Activated naive CD4-positive, alpha-beta T cell treated with anti-CD3 and anti-CD28 coated beads, Interleukin-2, amount 10 ng/mL, durations not matched to agents 7 days and 5 days (primary cell): ENCODE measurements at regions not wholly inside any gene's neighbourhood (a gene's known extent, or its start where the extent isn't known, plus 50 kb on each side); places are given as distances from the start of the nearest gene placed in this dataset.

ENCODE experiments used
- CTCF ChIA-PET: fragments of 350-600 bp; sonication (Branson Sonifier 250); formaldehyde crosslinking; loops from one replicate; lab custom pipeline; 2021; ENCODE audit warnings: antibody characterized with exemption; lab: Charles Lee
- DNase-seq: peaks from one replicate; pipeline ENCODE4 v3.0.0-alpha.2; 2020
- H3K27ac Mint-ChIP-seq: one replicate; pipeline ENCODE4 v1.8.0; 2021; ENCODE audit warnings: mild to moderate bottlenecking, moderate library complexity, mixed read lengths
- H3K27me3 Mint-ChIP-seq: one replicate; pipeline ENCODE4 v1.8.0; 2021; ENCODE audit warnings: mild to moderate bottlenecking, mixed read lengths
- H3K36me3 Mint-ChIP-seq: one replicate; pipeline ENCODE4 v1.8.0; 2021; ENCODE audit warnings: mixed read lengths
- H3K4me1 Mint-ChIP-seq: one replicate; pipeline ENCODE4 v1.8.0; 2021; ENCODE audit warnings: mixed read lengths
- H3K4me3 Mint-ChIP-seq: one replicate; pipeline ENCODE4 v1.8.0; 2021; ENCODE audit warnings: mild to moderate bottlenecking, moderate library complexity, mixed read lengths
- H3K9me3 Mint-ChIP-seq: one replicate; pipeline ENCODE4 v1.8.0; 2021; ENCODE audit warnings: mixed read lengths

DNA sequence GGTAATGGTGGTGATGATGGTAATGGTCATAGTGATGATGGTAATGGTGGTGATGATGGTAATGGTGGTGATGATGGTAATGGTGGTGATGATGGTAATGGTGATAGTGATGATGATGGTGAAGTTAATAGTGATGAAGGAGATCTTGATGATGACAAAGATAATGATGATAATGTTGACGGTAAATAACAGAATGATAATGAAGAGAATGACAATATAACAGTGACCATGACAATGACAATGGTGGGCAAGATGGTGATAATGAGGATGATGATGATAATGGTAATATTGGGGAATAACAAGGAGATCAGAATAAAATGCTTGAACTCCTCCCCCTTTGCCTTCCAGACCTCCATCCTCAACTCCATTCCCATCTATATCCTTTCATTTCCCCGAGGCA is 233.3 kb upstream of the SFSWAP start:
- no peaks in the 10 kb centered on the region for H3K36me3 Mint-ChIP-seq
- H3K4me3 Mint-ChIP-seq: no peak overlapping the region
- peaks cover 5% of the 10 kb centered on the region for H3K4me1 Mint-ChIP-seq
- peaks cover 5% of the 10 kb centered on the region for H3K27me3 Mint-ChIP-seq
- CTCF ChIA-PET: no interaction called here
- no peaks in the 10 kb centered on the region for H3K9me3 Mint-ChIP-seq
- no peak overlapping the region for H3K27ac Mint-ChIP-seq
- DNase-seq: no peak

- CTCF ChIA-PET: no interaction called here
- DNase-seq: no peak
- Mint-ChIP-seq H3K9me3 (no peaks in the 10 kb centered on the region), H3K4me1 (peaks cover 5% of the 10 kb centered on the region), H3K27me3 (peaks cover 5% of the 10 kb centered on the region), H3K4me3 (no peak overlapping the region), H3K27ac (no peak overlapping the region), H3K36me3 (no peaks in the 10 kb centered on the region)
Observed at GRCh38 chr12:131478468-131478867, 232.4 kb upstream of the SFSWAP start.

GRCh38 chr12:131482199-131482598 is 228.7 kb upstream of the SFSWAP start:
- Mint-ChIP-seq H3K4me3 (no peak overlapping the region), H3K27me3 (peaks cover 5% of the 10 kb centered on the region), H3K4me1 (no peaks in the 10 kb centered on the region), H3K9me3 (no peaks in the 10 kb centered on the region), H3K36me3 (no peaks in the 10 kb centered on the region), H3K27ac (no peak overlapping the region)
- CTCF ChIA-PET: no interaction called here
- no peak for DNase-seq

DNA sequence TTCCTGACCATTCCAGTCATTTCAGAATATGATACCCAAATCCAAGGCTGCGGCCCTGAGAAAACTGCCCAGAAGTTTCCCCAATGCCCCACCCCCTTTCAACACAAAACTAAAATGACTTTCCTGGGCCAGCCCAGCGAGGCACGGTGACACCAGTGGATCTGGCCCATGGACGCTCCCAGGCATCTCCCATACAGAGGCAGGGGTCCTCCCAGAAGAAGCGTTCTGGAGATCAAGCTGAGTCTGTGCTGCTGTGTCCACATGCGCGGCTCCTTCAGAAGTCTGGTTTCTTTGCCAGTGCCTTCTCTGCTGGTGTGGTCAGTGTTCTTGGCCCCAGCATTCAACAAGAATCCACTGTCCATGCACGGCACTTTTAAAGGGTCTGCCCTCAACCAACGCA is 228.2 kb upstream of the SFSWAP start:
- CTCF ChIA-PET: no interaction called here
- Mint-ChIP-seq H3K9me3 (no peaks in the 10 kb centered on the region), H3K4me3 (no peak overlapping the region), H3K4me1 (no peaks in the 10 kb centered on the region), H3K36me3 (no peaks in the 10 kb centered on the region), H3K27me3 (peaks cover 5% of the 10 kb centered on the region), H3K27ac (no peak overlapping the region)
- DNase-seq: no peak

DNA sequence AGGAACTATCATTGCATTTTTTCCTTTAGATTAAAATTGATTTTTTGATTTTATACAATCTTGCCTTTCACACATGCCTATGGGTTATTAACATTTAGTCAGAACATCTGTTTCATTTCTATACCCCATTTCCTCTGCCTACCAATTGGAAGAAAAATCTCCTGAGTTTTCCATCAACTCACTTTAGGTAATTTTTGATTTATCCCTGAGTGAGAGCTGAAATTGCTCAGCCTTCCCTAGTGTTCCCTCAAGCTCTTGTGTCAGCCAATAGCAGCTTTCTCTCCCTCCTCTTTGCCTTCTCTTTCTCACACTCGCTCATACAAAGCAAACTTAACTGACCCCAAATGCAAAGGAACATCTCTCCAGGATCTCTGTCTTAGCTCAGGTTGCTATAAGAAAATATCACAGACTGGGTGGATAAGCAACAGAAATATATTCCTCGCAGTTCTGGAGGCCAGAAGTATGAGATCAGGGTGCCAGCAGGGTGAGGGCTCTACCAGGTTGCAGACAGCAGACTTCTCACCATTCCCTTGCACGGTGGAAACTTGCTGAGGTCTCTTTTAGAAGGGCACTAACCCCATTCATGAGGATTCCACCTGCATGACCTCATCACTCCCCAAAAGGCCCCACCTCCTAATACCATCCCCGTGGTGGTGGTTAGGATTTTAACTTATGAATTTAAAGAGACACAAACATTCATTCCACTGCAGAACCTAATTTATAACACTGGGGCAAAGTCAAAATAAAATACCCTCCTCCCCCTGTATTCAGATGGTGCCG is 224.2 kb upstream of the SFSWAP start:
- Mint-ChIP-seq H3K9me3 (no peaks in the 10 kb centered on the region), H3K4me3 (no peak overlapping the region), H3K27ac (no peak overlapping the region)

DNA sequence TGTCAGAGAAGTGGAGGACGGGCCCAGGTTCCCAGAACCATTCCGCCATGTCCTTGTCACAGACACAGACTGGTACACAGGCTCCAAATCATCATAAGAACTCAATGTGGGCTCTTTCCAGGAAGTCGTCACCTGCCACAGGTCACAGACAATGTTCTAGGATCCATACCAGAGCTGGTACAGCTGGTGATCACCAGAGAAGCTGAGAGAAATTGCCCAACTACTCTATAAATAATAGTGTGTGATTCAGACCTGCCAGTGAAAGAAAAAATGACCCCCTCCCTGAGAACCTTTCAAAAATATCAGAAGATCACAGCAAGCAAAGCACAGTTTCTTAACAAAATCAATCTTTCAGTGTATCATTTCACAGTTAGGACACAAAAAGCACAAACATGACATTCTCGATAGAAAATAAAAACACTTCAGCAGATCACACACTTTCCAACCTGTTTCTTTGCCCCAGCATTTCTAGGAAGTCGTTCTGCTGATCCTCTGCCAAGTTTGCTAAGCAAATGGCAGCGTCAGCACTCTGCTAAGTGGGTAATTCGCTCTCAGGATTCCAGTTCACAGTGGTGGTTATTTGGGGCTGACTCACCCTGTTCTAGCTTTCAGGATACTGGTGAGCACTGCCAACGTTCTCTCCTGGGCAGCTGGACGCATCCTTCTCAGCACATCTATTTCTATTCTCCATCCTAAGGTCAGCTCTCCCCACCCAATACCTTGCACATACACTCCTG is 223.3 kb upstream of the SFSWAP start:
- no peak for DNase-seq
- CTCF ChIA-PET: interaction anchor here (1.0 kb wide), 1 partner anchor 37 kb away, joined by 3 read pairs; no protein-coding TSS in a partner anchor
- no peak overlapping the region for H3K27ac Mint-ChIP-seq

More for the DNA sequence above, 224.2 kb upstream of the SFSWAP start:
- CTCF ChIA-PET: interaction anchor here (1.0 kb wide), 1 partner anchor 36 kb away, joined by 3 read pairs; no protein-coding TSS in a partner anchor
- no peaks in the 10 kb centered on the region for H3K36me3 Mint-ChIP-seq
- DNase-seq: no peak
- no peaks in the 10 kb centered on the region for H3K27me3 Mint-ChIP-seq
- H3K4me1 Mint-ChIP-seq: no peaks in the 10 kb centered on the region

GRCh38 chr12:131489718-131490117 is 221.2 kb upstream of the SFSWAP start:
- Mint-ChIP-seq H3K36me3 (no peaks in the 10 kb centered on the region), H3K27me3 (no peaks in the 10 kb centered on the region), H3K9me3 (no peaks in the 10 kb centered on the region), H3K27ac (no peak overlapping the region), H3K4me3 (no peak overlapping the region), H3K4me1 (no peaks in the 10 kb centered on the region)
- CTCF ChIA-PET: no interaction called here
- DNase-seq: no peak

More for the DNA sequence above, 223.3 kb upstream of the SFSWAP start:
- no peaks in the 10 kb centered on the region for H3K27me3 Mint-ChIP-seq
- no peak overlapping the region for H3K4me3 Mint-ChIP-seq
- H3K9me3 Mint-ChIP-seq: no peaks in the 10 kb centered on the region
- no peaks in the 10 kb centered on the region for H3K4me1 Mint-ChIP-seq
- no peaks in the 10 kb centered on the region for H3K36me3 Mint-ChIP-seq

DNA sequence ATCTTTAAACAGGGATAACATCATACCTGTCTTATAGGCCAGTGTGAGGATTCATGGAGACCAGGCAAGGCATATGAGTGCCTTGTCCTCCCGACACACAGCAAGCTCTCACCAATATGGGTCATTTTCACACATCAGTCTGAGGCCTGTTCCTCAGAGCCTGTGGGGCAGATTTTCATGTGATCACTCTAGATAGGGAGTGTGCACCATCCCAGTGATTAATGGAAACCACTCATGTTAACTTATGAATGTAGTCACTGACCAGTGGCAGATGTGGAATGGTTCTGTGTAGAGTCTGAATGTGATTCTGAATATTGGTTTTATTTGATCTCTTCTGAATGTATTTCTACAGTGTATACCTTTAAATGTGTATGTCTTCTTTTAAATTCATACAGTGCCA is 219.7 kb upstream of the SFSWAP start:
- no peaks in the 10 kb centered on the region for H3K27me3 Mint-ChIP-seq
- no peak overlapping the region for H3K4me3 Mint-ChIP-seq

DNA sequence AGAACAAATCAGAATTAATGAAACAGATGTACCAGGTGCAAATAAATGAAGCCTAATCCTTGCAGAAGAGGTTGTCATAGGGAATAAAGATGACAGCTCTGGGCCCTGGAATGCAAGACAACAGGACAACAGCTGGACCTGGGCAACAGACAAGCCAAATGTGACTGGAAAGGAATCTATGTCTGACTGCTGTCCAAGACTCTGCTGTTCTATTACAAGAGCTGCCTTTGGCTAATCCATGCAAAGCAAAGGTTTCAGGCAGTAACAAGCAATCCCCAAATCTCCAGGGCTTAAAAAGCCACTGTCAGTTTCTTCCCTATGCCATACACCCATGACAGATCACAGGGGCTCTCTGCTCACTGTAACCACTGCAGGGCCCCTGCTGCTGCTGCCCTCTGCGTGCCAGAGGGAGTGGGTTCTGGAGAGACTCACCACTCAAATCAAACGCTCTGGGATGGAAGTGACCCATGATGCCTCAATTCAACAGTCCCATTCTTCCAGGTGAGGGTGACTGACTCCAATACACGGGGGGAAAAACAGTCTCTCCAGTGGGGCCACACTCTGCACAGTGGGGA is 218.9 kb upstream of the SFSWAP start:
- CTCF ChIA-PET: no interaction called here
- DNase-seq: no peak
- Mint-ChIP-seq H3K4me3 (no peak overlapping the region), H3K36me3 (no peaks in the 10 kb centered on the region), H3K9me3 (no peaks in the 10 kb centered on the region), H3K27ac (no peak overlapping the region), H3K27me3 (peaks cover 5% of the 10 kb centered on the region), H3K4me1 (no peaks in the 10 kb centered on the region)

More for the DNA sequence above, 219.7 kb upstream of the SFSWAP start:
- DNase-seq: no peak
- Mint-ChIP-seq H3K36me3 (no peaks in the 10 kb centered on the region), H3K27ac (no peak overlapping the region), H3K4me1 (no peaks in the 10 kb centered on the region), H3K9me3 (no peaks in the 10 kb centered on the region)
- CTCF ChIA-PET: no interaction called here

DNA sequence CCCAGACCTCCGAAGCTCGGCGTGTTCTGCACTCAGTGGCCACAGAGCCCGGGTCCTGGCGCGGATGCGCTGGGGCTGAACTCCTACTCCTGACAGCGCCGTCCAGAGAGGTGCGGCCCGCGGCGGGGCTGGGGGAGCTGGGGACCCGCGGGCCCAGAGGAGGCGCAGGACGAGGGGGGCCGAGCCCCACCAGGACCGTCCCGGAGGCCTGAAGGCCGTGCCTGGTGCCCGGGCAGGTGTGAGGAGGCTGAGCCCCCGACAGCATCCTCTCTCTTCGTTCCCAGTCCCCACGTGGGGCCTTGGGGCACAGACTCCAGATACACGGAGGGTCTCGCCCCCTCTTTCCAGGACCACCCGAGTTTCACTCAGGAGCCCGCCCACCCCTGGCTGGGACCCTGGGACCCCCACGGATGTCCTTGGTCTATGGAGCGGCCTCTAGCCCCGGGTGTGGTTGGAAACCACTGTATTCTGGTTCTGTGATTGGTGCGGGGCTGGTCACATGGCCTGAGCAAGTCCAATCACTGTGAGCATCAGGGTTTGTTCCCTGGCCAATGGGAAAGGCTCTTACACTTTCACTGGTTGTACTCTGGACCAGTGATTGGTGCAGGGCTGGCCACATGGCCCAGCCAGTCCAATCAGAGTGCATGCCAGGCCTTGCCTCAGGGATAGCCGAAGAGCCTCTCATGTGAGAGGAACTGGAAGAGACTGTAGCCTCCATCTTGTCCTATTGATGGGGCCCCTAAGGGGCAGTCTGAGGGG is 217.6 kb upstream of the SFSWAP start:
- H3K27ac Mint-ChIP-seq: no peak overlapping the region
- CTCF ChIA-PET: no interaction called here
- H3K4me1 Mint-ChIP-seq: no peaks in the 10 kb centered on the region
- no peaks in the 10 kb centered on the region for H3K9me3 Mint-ChIP-seq
- H3K27me3 Mint-ChIP-seq: peaks cover 5% of the 10 kb centered on the region
- no peak for DNase-seq
- no peak overlapping the region for H3K4me3 Mint-ChIP-seq
- no peaks in the 10 kb centered on the region for H3K36me3 Mint-ChIP-seq

GRCh38 chr12:131494216-131494615 is 216.7 kb upstream of the SFSWAP start:
- H3K36me3 Mint-ChIP-seq: no peaks in the 10 kb centered on the region
- H3K9me3 Mint-ChIP-seq: no peaks in the 10 kb centered on the region
- DNase-seq: no peak
- CTCF ChIA-PET: no interaction called here
- H3K4me3 Mint-ChIP-seq: no peak overlapping the region
- H3K27me3 Mint-ChIP-seq: peaks cover 5% of the 10 kb centered on the region
- no peaks in the 10 kb centered on the region for H3K4me1 Mint-ChIP-seq
- H3K27ac Mint-ChIP-seq: no peak overlapping the region

GRCh38 chr12:131494741-131495524 is 216.0 kb upstream of the SFSWAP start:
- Mint-ChIP-seq H3K36me3 (no peaks in the 10 kb centered on the region), H3K27ac (no peak overlapping the region), H3K27me3 (peaks cover 5% of the 10 kb centered on the region), H3K9me3 (no peaks in the 10 kb centered on the region), H3K4me3 (no peak overlapping the region), H3K4me1 (no peaks in the 10 kb centered on the region)
- no peak for DNase-seq
- CTCF ChIA-PET: no interaction called here

- H3K4me3 Mint-ChIP-seq: no peak overlapping the region
Observed at GRCh38 chr12:131497966-131498365, 212.9 kb upstream of the SFSWAP start.

More at GRCh38 chr12:131497966-131498365, 212.9 kb upstream of the SFSWAP start:
- CTCF ChIA-PET: no interaction called here
- Mint-ChIP-seq H3K4me1 (no peaks in the 10 kb centered on the region), H3K27me3 (peaks cover 7% of the 10 kb centered on the region), H3K9me3 (no peaks in the 10 kb centered on the region), H3K36me3 (no peaks in the 10 kb centered on the region), H3K27ac (no peak overlapping the region)
- DNase-seq: no peak
